Caco-2 (cell line): ENCODE measurements at regions not wholly inside any gene's neighbourhood (a gene's known extent, or its start where the extent isn't known, plus 50 kb on each side); places are given as distances from the start of the nearest gene placed in this dataset.

Experiments
- BruUV-seq: library from RNA; stranded (reverse); fragments of 400-500 nt; replicated peaks from 2 replicates; lab custom pipeline; 2021; lab: Mats Ljungman, UMichigan
- CTCF ChIA-PET: fragments of 300-600 bp; sonication (Branson Sonifier 250); formaldehyde crosslinking; loops from one replicate; lab custom pipeline; 2022; ENCODE audit warnings: antibody characterized with exemption; lab: Charles Lee
- POLR2A ChIA-PET: fragments of 300-600 bp; sonication (Branson Sonifier 250); formaldehyde crosslinking; loops from one replicate; lab custom pipeline; 2022; ENCODE audit warnings: antibody characterized with exemption; lab: Charles Lee
- DNase-seq, 2 experiments: peaks; one replicate each; pipeline versions ENCODE4 v3.0.0 to v3.0.0-alpha.2; 2020 to 2022
- H3K27me3 ChIP-seq: replicated peaks from 2 replicates; pipeline ENCODE4 v1.6.0; 2011; ENCODE audit warnings: low read length; ENCODE audit not compliant: control insufficient read depth, insufficient read depth
- H3K36me3 ChIP-seq: 2 replicates; pipeline ENCODE4 v1.5.1; 2011; ENCODE audit warnings: low read length; ENCODE audit not compliant: control insufficient read depth, insufficient read depth
- H3K4me1 ChIP-seq: fragments of 250-450 bp; sonication (Bioruptor Pico); 2 replicates; pipeline ENCODE4 v1.5.1; 2020; ENCODE audit warnings: mild to moderate bottlenecking
- H3K4me3 ChIP-seq: 2 replicates; pipeline ENCODE4 v1.5.1; 2011; ENCODE audit warnings: low read depth, mild to moderate bottlenecking, control low read depth, low read length
- H3K9me3 ChIP-seq: fragments of 250-450 bp; sonication (Bioruptor Pico); 2 replicates; pipeline ENCODE4 v1.5.1; 2020; ENCODE audit warnings: mild to moderate bottlenecking, moderate library complexity
- H3K27ac Mint-ChIP-seq: one replicate; pipeline ENCODE4 v1.8.0; 2022; ENCODE audit warnings: mixed read lengths; ENCODE audit not compliant: unreplicated experiment
- H3K27me3 Mint-ChIP-seq: one replicate; pipeline ENCODE4 v1.8.0; 2022; ENCODE audit warnings: mixed read lengths; ENCODE audit not compliant: insufficient read depth, unreplicated experiment
- H3K36me3 Mint-ChIP-seq: one replicate; pipeline ENCODE4 v1.8.0; 2022; ENCODE audit warnings: mild to moderate bottlenecking, mixed read lengths; ENCODE audit not compliant: insufficient read depth, unreplicated experiment
- H3K4me1 Mint-ChIP-seq: one replicate; pipeline ENCODE4 v1.8.0; 2022; ENCODE audit warnings: low read depth, mixed read lengths; ENCODE audit not compliant: unreplicated experiment
- H3K4me3 Mint-ChIP-seq: one replicate; pipeline ENCODE4 v1.8.0; 2022; ENCODE audit warnings: mild to moderate bottlenecking, moderate library complexity, mixed read lengths; ENCODE audit not compliant: unreplicated experiment
- H3K9me3 Mint-ChIP-seq: one replicate; pipeline ENCODE4 v1.8.0; 2022; ENCODE audit warnings: mixed read lengths; ENCODE audit not compliant: unreplicated experiment
- intact Hi-C: fragments of 100-400 bp; cut with micrococcal nuclease; formaldehyde crosslinking; loops from one replicate; pipeline ENCODE4 v1.10.0; 2022; ENCODE audit not compliant: unreplicated experiment
- TF ChIP-seq, protein P1 (sequence below), 2 experiments: fragments of 200-600 bp in 1 of 2; IDR thresholded peaks; 1 replicate in 1 of 2; 2 replicates in 1 of 2; pipeline versions ENCODE4 v1.5.1 to v1.8.0; 2011 to 2022; ENCODE audit warnings: antibody characterized with exemption in 1 of 2, control low read depth in 1 of 2, inconsistent platforms in 1 of 2, low read depth in 1 of 2, low read length in 1 of 2, mild to moderate bottlenecking in 1 of 2, moderate library complexity in 1 of 2; ENCODE audit not compliant: insufficient read depth in 1 of 2, severe bottlenecking in 1 of 2, unreplicated experiment in 1 of 2

- ChIA-PET POLR2A (no interaction called here), CTCF (interaction anchor here (0.6 to 1.0 kb wide), 3 partner anchors 9 to 938 kb away, joined by 3 read pairs; no protein-coding TSS in a partner anchor)
- Histone ChIP-seq H3K4me1 (peaks cover 21% of the 10 kb centered on the region; the same call in 1 of the 2 replicates), H3K9me3 (no peaks in the 10 kb centered on the region), H3K27me3 (no peaks in the 10 kb centered on the region), H3K36me3 (no peaks in the 10 kb centered on the region), H3K4me3 (no peak overlapping the region)
- intact Hi-C loops = no loop called here
- no peaks in the 10 kb centered on the region for H3K36me3 Mint-ChIP-seq
- no TSS peak for BruUV-seq
- no peaks in the 10 kb centered on the region for H3K4me1 Mint-ChIP-seq
- H3K4me3 Mint-ChIP-seq = no peak overlapping the region
- TF ChIP-seq, protein P1, sequence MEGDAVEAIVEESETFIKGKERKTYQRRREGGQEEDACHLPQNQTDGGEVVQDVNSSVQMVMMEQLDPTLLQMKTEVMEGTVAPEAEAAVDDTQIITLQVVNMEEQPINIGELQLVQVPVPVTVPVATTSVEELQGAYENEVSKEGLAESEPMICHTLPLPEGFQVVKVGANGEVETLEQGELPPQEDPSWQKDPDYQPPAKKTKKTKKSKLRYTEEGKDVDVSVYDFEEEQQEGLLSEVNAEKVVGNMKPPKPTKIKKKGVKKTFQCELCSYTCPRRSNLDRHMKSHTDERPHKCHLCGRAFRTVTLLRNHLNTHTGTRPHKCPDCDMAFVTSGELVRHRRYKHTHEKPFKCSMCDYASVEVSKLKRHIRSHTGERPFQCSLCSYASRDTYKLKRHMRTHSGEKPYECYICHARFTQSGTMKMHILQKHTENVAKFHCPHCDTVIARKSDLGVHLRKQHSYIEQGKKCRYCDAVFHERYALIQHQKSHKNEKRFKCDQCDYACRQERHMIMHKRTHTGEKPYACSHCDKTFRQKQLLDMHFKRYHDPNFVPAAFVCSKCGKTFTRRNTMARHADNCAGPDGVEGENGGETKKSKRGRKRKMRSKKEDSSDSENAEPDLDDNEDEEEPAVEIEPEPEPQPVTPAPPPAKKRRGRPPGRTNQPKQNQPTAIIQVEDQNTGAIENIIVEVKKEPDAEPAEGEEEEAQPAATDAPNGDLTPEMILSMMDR (IDR thresholded peaks at IDR 0.05; ENCODE audit: insufficient read depth in 1 of 2, low read depth in 1 of 2, low read length in 1 of 2, severe bottlenecking in 1 of 2, unreplicated experiment in 1 of 2) = no peak
- H3K27me3 Mint-ChIP-seq = peaks cover 3% of the 10 kb centered on the region
- H3K9me3 Mint-ChIP-seq = no peaks in the 10 kb centered on the region
- DNase-seq = no peak
- no peak overlapping the region for H3K27ac Mint-ChIP-seq
These were observed 82.2 kb upstream of the GATA5 start for GRCh38 chr20:62557999-62558408.

- H3K4me3 Mint-ChIP-seq = no peak overlapping the region
- TF ChIP-seq, protein P1 (IDR thresholded peaks at IDR 0.05; ENCODE audit: insufficient read depth in 1 of 2, low read depth in 1 of 2, low read length in 1 of 2, severe bottlenecking in 1 of 2, unreplicated experiment in 1 of 2) = no peak
- Histone ChIP-seq H3K36me3 (no peaks in the 10 kb centered on the region), H3K27me3 (no peaks in the 10 kb centered on the region), H3K4me1 (peaks cover 21% of the 10 kb centered on the region; the same call in 1 of the 2 replicates), H3K4me3 (no peak overlapping the region), H3K9me3 (no peaks in the 10 kb centered on the region)
- DNase-seq = no peak
- H3K9me3 Mint-ChIP-seq = no peaks in the 10 kb centered on the region
- no peaks in the 10 kb centered on the region for H3K36me3 Mint-ChIP-seq
- BruUV-seq = no TSS peak
- peaks cover 3% of the 10 kb centered on the region for H3K27me3 Mint-ChIP-seq
- H3K4me1 Mint-ChIP-seq = no peaks in the 10 kb centered on the region
- ChIA-PET POLR2A (no interaction called here), CTCF (interaction anchor here (0.6 to 1.3 kb wide), 4 partner anchors 20 to 938 kb away, joined by 3 to 4 read pairs (median 3); no protein-coding TSS in a partner anchor)
- no peak overlapping the region for H3K27ac Mint-ChIP-seq
- intact Hi-C loops = no loop called here
These were observed 83.0 kb upstream of the GATA5 start for GRCh38 chr20:62558779-62559178.

DNA sequence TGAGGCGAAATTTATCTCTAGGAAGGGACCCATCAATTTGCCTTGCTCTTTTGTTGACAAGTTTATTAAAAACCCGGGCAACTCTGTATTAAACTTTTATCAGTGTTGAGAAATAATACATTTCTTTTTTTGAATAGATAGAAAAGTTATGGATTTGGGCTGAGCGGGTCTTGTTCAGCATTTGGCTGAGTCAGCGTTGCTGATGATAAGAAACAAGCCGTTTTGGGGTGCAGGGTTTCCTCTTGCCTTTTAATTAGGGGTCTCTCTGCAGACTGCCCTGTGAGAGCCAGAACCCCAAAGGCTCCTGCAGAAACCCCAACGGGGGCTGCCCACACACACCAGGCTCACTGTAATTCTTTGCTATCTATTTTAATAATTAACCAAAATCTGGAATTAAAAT lies 82.1 kb upstream of the SLCO4A1 start:
- Histone ChIP-seq H3K9me3 (no peaks in the 10 kb centered on the region), H3K4me3 (no peak overlapping the region), H3K27me3 (no peaks in the 10 kb centered on the region), H3K4me1 (peaks cover 21% of the 10 kb centered on the region; the same call in 1 of the 2 replicates), H3K36me3 (no peaks in the 10 kb centered on the region)
- TF ChIP-seq, protein P1 (IDR thresholded peaks at IDR 0.05; ENCODE audit: insufficient read depth in 1 of 2, low read depth in 1 of 2, low read length in 1 of 2, severe bottlenecking in 1 of 2, unreplicated experiment in 1 of 2) = no peak
- POLR2A ChIA-PET = no interaction called here
- Mint-ChIP-seq H3K9me3 (no peaks in the 10 kb centered on the region), H3K4me1 (no peaks in the 10 kb centered on the region), H3K27me3 (no peaks in the 10 kb centered on the region), H3K36me3 (no peaks in the 10 kb centered on the region), H3K27ac (no peak overlapping the region), H3K4me3 (no peak overlapping the region)
- intact Hi-C loops = no loop called here
- BruUV-seq = no TSS peak
- no peak for DNase-seq
- CTCF ChIA-PET = no interaction called here
